GM19023 (cell line): ENCODE measurements at regions not wholly inside any gene's neighbourhood (a gene's known extent, or its start where the extent isn't known, plus 50 kb on each side); places are given as distances from the start of the nearest gene placed in this dataset.

Source experiments
- ATAC-seq: cut with Tn5 transposase; IDR thresholded peaks from one replicate; pipeline ENCODE4 v1.9.1; 2021; ENCODE audit warnings: mild to moderate bottlenecking, moderate library complexity; ENCODE audit not compliant: unreplicated experiment

DNA sequence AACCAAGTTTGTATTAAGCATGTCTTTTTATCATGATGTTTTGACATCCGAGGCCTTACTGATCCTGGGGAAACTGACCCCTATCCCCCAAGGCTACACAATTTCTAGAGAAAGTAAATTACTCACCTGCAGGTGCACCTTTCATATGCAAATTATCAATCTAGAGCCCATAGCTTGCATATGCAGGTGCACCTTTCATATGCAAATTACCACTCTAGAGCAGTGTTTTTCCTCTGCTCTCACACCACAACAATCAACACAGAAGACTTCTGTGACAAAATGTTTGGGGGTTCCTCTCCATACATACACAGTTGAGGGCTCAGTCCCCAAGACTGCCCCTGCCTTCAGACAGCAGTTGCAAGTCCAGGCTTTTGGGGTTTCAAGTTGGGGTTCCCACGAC is 203.7 kb upstream of the RORB start:
- no peak for ATAC-seq

DNA sequence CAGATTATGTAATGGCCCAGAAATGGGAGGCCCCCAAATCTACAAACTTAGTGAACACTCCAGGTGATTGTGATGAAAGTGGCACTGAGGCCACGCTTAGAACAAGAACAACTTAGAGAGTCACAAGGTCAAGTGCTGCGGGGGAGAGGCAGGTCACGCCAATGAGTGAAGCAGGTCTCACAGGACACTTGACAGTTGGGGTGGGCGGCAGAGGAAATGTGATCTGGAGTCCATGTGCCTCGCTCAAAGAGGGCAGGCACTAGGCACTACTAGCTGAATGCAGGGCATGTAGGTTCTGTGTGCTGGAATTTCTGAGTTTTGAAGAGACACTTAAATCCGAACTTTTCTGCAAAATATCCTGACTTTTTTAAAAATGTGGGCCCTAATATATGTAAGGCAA is 193.2 kb upstream of the RORB start:
- no peak for ATAC-seq

DNA sequence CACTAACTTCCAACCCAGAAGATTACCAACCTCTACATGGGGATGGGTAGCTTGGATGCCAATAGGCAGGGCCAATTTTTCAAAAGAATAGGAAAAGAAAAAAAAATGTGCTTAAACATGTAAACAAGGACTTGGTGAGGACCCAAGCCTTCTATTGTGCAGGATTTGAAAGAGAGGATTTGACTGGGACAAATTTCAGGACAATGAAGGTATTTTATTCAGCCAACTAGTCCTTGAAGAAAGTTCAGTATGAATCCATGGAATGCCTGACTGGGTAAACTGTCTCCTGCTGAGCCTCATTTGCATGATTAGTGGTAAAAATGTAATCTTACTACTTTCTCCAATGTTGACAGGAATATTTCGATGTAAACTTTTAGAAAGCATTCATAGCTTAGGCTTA is 192.5 kb upstream of the RORB start:
- no peak for ATAC-seq

DNA sequence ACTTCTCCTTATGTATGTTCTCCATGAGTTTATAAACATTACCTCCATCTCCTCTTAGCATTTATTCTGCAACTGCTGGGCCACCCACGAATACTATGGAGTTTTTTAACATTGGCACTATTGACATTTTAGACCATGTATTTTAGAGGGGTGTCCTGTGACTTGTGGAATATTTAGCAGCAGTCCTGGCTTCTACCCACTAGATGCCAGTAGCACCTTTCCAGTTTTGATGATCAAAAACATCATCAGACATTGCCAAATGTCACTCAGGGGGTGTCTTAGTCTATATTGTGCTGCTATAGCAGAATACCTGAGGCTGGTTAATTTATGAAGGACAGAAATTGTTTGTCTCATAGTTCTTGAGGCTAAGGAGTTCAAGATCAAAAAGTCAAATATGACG is 187.5 kb upstream of the RORB start:
- ATAC-seq = no peak

DNA sequence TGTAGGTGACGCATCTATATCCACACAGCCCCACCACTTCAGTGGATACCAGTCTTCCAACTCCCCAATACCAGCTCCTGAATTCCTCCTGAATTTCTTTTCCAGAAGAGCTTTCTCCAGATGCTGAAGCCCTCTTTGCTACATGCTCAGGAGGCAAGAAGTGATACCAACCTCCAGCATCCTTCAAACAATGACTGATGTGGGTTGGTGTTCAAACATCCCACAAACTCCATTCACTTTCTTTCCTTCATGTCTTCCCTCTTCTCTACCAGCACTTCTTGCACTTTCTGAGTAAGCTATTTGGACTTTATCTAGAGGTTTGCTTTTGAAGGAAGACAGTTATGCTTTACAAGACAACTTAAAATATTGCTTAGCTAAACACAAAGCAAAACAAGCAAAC is 179.9 kb upstream of the RORB start:
- ATAC-seq = no peak

DNA sequence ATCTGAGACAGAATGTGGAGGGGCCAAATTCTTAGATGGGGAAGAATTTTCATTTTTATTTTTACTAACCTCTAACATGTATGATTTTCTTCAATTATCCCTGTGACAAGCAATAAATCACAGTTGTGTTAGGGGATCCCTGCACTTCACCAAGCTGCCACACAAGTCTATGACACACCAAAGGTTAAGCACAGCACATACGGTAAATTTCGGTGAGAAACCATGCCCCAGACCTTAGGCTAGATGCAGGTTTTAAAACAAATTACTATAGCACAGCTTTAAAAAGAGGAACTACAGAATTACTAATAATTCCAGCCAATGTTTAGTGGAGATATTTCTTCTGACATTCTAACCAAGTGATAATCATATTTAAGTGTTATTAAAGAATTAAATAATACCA is 175.7 kb upstream of the RORB start:
- ATAC-seq = no peak

DNA sequence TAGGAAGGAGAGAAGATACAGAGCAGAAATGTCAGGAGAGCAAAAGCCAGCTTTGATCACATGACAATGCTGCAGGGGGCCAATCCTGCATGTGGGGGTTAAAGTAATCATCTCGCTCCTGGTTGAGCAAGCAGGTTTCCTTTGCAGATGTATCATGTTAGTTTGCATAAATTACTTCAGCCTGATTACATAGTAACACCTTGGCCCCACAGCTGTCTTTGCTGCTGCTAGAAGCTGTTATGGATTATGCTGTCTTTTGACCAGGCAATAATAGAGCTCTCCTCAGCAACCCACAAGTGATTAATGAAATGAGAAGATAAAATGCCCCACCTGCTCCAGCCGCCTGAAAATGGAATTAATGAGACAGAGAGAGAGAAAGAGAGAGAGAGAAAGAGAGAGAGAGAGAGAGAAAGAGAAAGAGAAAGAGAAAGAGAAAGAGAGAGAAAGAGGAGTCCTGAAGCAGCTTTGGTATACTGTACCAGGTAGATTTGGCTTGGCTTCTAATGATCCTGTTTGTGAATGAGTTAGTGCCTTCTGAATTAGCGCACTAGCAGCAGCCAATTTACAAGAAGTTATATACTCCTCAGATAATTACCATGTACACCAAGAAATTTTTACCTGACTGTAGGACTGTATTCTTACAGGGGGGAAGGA is 174.3 kb upstream of the RORB start:
- no peak for ATAC-seq

DNA sequence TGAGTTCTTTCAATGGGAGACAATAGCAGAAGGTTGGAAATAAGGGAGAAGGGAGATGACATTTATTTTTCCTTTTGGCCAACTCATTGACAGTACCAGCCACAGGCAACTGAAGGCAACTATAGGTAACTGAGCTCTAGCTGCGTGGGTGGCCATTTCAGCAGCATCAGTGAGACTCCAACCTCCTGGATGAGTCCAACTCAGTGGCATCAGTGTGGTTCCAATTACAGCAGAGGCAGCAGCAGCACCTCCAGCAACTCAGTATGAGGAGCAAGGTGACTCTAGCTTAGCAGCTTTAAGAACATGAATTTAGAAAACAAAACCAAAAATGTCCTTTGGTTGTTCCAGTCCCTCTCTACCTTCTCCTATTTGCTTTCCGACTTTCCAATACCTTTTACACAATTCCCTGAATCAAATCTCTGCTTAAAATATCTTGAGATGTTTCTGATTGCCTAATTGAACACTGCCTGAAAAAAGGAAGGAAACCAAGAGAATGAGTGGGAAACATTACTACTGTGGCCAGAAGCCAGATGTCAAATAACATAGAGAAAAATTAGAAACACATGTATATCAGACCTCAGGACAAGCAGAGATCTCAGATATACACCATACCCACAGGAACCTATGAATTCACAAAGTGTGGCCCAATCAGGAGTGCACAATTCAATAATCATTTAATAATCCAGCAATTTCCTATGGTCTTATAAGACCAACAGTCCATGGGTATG is 166.5 kb upstream of the RORB start:
- ATAC-seq = no peak

DNA sequence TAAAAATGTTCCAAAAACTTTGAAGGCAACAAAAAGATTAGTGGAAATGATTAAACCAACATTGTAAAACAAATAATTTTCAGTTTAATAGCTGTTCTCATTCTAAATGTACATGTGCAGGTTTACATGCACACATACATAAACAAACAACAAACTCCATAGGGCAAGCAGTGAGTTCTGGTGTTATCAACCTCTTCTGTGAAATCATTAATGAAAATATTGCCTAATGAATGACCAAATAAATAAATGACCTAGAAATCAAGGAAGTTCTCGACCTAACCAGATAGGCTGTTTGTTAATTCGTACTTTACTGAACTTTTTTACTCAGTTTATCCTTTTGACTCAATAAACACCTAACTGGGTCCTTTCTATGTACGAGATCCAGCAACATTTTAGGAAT is 165.5 kb upstream of the RORB start:
- ATAC-seq = no peak

DNA sequence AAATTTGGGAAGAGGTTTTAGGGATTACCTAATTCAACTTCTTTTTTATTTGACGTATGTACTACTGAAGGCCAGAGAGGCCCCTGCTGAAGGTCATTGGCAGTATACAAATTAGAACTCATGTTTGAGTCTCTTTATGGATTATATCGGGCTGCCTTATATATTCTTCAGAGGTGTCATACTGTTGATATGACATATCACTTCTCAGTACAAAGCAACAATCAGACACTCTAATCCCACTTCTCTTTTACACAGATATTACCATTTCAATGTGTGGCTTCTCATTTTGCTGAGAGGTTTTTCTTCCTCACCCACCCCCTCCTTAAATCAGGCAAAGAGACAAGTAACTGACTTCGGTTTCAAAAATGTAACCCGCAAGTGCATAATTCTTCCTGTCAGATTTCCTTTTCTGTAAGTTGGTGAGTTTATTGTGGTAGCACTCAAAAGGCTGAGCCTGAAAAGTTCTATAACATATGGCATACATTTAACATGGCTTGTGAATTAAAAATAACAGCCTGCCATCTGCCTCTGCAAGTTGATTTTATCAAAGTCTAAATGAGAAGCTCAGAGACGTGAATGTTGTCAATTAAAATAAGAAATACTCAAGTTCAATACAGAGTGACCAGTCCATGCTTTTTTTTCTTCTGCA is 163.6 kb upstream of the RORB start:
- no peak for ATAC-seq

DNA sequence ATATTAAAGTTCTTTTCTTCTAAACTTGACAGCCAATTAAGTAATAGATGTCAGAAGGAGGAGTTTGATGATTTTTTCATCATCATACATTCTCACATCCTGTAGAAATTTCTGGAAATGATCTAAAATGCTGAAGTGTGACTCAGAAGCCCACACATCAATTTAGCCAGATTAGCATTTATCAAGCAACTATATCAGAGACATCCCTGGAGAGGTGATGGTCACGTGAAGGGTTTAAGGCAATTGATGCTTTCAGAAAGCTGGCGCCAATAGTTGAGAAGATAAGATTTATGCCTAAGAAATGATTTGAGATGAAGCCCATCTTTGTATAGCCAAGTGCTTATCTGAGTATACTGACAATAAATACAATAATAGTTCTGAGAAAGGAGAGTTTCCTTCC is 162.9 kb upstream of the RORB start:
- ATAC-seq = no peak

DNA sequence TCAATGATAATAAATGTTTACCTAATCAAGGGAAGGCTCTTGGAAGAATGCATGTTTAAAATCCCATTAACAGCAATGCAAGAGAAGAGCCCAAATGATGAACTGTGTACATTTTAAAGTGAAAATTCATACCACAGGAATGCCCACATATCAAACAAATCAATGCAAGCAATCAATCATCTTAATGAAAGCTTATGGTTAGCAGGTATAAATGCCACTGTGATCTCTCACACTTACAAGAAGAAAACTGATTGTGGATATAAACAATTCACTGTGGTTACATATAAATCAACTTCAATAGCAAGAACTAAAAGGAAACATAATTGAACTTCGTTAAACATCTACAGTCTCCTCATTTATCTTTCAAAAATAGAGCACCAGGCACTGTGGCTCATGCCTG is 161.0 kb upstream of the RORB start:
- ATAC-seq = no peak

DNA sequence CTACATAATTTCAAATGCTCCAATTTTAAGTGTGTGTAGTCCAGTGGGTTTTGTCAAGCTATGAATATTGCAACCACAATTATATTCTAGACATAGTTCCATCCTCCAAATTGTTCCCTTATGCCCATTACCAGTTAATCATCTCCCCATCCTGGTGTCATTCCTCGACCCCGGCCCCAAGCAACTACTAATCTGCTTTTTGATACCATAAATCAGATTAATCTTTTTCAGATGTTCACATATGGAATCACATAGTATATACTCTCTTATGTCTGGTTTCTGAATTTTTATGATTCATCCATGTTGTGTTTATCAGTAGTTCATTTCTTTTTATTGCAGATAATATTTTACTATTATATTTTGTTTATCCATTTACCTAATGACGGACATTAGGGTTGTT is 148.4 kb upstream of the RORB start:
- no peak for ATAC-seq

DNA sequence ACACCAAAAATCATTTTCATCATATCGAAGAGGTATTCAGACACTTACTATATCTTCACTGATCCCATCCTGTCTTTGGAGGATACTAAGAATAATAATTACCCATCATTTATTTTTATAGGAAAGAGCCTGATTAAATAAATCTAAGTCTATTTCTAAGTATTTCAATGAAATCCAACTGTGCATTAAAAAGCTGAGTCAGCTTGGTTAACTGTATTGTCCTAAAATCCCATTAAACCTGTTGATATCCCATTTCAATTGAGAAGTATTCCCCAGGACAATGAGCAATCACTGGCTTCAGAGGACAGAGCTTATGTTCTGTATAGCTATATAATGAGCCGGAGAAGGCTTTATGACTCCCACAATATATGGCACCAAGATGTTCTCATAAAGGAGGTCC is 142.0 kb upstream of the RORB start:
- ATAC-seq = no peak

DNA sequence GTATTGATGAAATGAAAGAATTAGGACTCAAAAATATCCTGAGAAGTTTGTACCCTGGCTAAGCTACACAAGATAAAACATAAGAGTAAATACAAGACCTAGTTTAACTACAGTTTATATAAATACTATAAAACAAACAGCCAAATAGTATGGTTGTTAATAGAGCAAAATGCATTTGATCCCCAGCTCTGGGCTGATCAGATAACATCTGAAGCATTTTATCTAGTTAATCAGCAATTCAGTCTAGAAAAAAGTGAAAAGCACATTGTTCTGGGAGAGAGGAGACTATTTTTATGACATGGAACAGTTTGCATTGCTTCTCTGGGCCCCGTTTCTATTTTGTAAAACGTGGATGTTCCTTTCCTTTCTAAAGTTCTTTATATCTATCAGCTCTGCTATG is 139.6 kb upstream of the RORB start:
- ATAC-seq = no peak

DNA sequence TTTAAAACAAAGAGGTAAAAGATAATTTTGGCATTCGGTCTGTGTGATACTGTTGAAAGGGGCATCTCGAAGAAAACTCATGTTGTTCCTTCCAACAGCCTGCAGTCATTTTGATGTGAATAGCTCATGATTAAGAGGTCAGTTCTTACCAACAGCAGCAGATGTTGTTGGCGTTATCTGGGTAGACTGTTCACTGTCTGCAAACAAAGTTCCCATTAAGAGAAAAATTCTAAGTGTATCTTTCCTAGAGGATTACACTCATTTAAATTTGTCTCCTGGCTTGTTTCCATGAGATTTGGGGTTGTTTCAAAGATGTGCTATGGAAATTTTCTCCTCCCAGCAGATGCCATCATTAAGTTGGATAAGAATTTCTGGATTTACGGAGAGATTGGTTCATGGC is 138.2 kb upstream of the RORB start:
- ATAC-seq = no peak

DNA sequence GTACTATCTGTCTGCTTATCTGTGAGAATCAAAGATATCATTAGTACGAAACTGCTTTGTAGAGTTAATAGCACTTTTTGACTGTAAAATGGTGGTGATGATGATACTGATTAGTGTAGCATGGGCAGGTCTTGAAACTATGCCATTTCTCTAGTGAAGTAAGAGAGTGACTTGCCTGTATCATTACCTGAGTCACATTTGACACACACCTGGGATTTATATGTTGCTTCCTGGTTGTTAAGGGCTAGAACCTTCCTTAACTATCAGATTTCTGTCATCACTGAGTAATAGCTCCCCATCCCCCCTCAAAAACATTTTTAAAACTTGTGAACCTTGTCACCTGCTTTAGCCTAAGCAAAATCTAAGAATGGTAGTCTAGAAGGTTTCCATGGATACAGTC is 135.6 kb upstream of the RORB start:
- no peak for ATAC-seq

DNA sequence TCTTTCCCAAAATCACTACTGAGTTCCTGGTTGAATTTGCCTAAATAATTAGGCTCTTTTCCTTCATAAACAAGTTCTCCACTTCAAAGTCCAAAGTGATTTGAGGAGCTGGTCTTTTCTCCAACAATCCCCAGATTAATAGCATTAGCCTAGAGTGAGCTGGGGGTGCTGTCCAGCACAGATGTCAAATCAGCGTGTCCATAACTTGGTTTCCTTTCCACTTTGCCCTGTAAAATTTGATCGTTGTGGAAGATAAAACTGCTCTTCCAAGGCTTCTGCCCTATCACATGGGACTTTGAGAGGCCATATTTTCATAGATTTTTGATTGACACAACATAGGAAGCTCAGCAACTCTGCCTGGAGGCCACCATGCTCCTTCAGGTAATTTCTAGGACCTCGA is 134.7 kb upstream of the RORB start:
- no peak for ATAC-seq

DNA sequence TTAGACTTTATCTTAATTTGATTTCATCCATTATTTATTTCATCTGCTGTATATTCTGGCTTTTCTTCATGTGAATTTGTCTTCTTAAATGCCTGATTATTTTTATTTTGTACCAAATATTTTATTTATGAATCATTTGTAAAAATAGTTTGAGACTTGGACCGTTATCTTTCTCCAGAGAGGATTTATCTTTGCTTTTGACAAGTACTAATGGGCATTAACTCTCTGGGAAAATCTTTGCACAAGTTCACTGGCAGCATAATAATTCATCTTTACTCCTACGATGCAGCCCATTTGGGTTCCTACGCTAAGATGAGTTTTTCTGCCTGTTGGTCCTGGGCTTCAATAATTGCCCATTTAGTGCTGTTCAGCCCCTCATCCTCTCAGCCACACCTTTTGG is 131.0 kb upstream of the RORB start:
- no peak for ATAC-seq

DNA sequence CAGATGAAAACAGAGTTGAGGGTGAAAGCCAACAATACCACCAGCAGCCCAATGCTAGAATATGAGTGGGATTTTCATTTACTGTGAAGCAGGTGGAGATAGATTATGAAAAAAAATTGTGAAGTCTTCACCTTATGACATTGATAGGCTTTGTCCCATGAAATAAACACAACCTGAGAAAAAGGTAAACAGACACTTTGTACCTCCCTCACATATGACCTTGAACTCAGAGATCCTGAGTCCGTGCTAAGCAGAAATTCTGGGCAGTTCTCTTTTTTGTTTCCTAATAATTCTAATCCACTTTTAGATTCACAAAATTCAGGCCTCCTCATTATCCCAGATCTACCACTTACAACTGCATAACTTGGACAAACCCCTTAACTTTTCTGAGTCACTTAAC is 127.3 kb upstream of the RORB start:
- no peak for ATAC-seq

DNA sequence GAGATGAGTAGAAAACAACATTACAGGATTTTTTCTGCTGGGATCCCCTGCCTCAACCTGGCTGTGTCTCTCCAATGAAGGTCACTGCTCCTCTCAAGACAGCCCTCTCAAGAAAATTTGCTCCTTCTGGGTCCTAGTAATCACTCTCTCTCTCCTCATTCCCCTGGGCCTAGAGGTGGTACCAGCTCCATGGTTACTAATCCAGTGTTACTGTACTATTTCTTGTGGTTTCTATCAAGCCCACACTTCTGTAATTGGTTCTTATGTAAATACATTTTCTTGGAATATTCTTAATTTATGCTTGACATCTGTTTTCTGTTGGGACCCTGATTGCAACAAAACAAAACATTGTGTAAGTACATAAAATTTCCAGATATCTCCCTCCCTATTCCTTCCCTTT is 123.8 kb upstream of the RORB start:
- ATAC-seq = no peak

DNA sequence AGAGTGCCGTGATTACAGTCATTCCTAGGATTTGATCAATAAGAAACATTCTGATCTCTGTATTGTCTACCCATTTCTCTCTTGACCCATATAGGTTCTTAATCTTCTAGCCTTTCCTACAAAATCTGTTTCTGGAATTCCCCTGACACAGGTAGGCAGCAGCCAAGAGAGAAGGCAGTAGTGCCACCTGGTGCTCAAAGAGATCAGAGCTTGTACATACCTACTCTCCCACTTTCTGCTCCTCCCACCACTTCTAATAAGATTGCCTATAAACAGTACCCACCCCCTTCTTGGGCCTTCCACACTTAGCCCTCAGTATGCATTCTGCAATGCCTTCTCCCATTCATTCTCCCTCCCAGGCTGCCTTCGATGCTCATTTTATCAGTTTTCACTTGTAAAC is 117.4 kb upstream of the RORB start:
- ATAC-seq = no peak

DNA sequence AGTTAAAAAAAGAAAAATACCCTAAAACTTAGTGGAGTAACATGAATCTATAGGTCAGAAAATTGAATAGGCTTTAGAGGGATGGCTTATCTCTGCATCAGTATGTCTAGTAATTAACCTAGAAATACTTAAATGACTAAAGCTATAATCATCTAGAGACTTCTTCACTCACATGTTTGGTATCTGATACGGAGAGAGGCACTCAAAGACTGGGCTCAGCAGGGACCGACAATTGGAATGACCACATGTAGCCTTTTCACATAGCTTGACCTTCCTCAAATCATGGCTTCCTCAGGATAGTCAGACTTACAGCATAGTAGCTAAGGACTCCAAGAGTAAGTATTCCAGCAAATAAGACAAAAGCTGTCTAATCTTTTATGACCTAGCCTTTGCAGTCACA is 105.3 kb upstream of the RORB start:
- no peak for ATAC-seq
